ENCODE measurements at regions not wholly inside any gene's neighbourhood (a gene's known extent, or its start where the extent isn't known, plus 50 kb on each side); places are given as distances from the start of the nearest gene placed in this dataset.
"Not testable (repeated sequence)": the region's sequence is repeated elsewhere in the genome, so short reads cannot be mapped to it uniquely, and the experiment has no call there.

DNA sequence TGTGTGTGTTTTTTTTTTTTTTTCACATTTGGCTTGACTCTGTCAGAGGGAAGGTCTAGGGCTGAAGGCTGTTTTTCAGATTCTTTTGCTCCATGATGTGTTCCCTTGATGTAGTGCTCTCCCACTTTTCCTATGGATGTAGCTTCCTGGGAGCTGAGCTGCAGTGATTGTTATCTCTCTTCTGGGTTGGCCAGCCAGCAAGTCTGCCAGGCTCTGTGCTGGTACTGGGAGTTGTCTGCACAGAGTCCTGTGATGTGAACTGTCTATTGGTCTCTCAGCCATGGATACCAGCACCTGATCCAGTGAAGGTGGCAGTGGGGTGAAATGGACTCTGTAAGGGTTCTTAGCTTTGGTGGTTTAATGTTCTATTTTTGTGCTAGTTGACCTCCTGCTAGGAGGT is 377.4 kb upstream of the MAN1A1 start:
- TF ChIP-seq, protein P1, sequence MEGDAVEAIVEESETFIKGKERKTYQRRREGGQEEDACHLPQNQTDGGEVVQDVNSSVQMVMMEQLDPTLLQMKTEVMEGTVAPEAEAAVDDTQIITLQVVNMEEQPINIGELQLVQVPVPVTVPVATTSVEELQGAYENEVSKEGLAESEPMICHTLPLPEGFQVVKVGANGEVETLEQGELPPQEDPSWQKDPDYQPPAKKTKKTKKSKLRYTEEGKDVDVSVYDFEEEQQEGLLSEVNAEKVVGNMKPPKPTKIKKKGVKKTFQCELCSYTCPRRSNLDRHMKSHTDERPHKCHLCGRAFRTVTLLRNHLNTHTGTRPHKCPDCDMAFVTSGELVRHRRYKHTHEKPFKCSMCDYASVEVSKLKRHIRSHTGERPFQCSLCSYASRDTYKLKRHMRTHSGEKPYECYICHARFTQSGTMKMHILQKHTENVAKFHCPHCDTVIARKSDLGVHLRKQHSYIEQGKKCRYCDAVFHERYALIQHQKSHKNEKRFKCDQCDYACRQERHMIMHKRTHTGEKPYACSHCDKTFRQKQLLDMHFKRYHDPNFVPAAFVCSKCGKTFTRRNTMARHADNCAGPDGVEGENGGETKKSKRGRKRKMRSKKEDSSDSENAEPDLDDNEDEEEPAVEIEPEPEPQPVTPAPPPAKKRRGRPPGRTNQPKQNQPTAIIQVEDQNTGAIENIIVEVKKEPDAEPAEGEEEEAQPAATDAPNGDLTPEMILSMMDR (conservative IDR thresholded peaks at IDR 0.05 in 1 of 2, IDR thresholded peaks at IDR 0.05 in 1 of 2; ENCODE audit: low read depth in 1 of 2, low read length in 2 of 2), result not testable (repeated sequence)
- not testable (repeated sequence) for TF ChIP-seq EZH2 (IDR thresholded peaks at IDR 0.05; ENCODE audit: low read length, missing control alignments)
